T-helper 2 cell treated with Interferon-gamma antibody and Interleukin-4, amounts not matched to agents 100 ng/mL and 5 ng/mL, for 36 hours (primary cell): ENCODE measurements at regions not wholly inside any gene's neighbourhood (a gene's known extent, or its start where the extent isn't known, plus 50 kb on each side); places are given as distances from the start of the nearest gene placed in this dataset.

Experiments used
- intact Hi-C: fragments of 100-400 bp; cut with micrococcal nuclease; formaldehyde crosslinking; loops from one replicate; pipeline ENCODE4 v1.15.1; 2023

- intact Hi-C loops, result loop anchor here (1.0 kb wide), 1 partner anchor 26 kb away; no protein-coding TSS in a partner anchor
Observed at GRCh38 chrX:40201329-40201885, 103.6 kb upstream of the BCOR start.

GRCh38 chrX:40199704-40200103 is 101.9 kb upstream of the BCOR start:
- intact Hi-C loops, result no loop called here

GRCh38 chrX:40197071-40197470 is 99.3 kb upstream of the BCOR start:
- intact Hi-C loops, result no loop called here

- intact Hi-C loops, result no loop called here
Observed at GRCh38 chrX:40195368-40195767, 97.6 kb upstream of the BCOR start.

GRCh38 chrX:40192196-40192595 is 94.4 kb upstream of the BCOR start:
- intact Hi-C loops, result no loop called here

- intact Hi-C loops, result no loop called here
Observed at GRCh38 chrX:40189637-40190036, 91.9 kb upstream of the BCOR start.

- intact Hi-C loops, result no loop called here
Observed at GRCh38 chrX:40188573-40189417, 91.0 kb upstream of the BCOR start.

- intact Hi-C loops, result no loop called here
Observed at GRCh38 chrX:40184968-40185367, 87.2 kb upstream of the BCOR start.

GRCh38 chrX:40182615-40183014 is 84.9 kb upstream of the BCOR start:
- intact Hi-C loops, result no loop called here

GRCh38 chrX:40182095-40182494 is 84.3 kb upstream of the BCOR start:
- intact Hi-C loops, result no loop called here

- intact Hi-C loops, result loop anchor here (5.0 to 10.0 kb wide), 2 partner anchors 68 to 296 kb away; no protein-coding TSS in a partner anchor
Observed at GRCh38 chrX:40179283-40179682, 81.5 kb upstream of the BCOR start.

- intact Hi-C loops, result loop anchor here (2.0 to 10.0 kb wide), 3 partner anchors 69 to 297 kb away; no protein-coding TSS in a partner anchor
Observed at GRCh38 chrX:40177942-40178715, 80.4 kb upstream of the BCOR start.

- intact Hi-C loops, result loop anchor here (2.0 to 10.0 kb wide), 3 partner anchors 70 to 297 kb away; no protein-coding TSS in a partner anchor
Observed at GRCh38 chrX:40177489-40177888, 79.7 kb upstream of the BCOR start.

- intact Hi-C loops, result loop anchor here (2.0 to 10.0 kb wide), 3 partner anchors 70 to 298 kb away; no protein-coding TSS in a partner anchor
Observed at GRCh38 chrX:40177117-40177430, 79.3 kb upstream of the BCOR start.

- intact Hi-C loops, result loop anchor here (2.0 to 10.0 kb wide), 3 partner anchors 71 to 298 kb away; no protein-coding TSS in a partner anchor
Observed at GRCh38 chrX:40176351-40177116, 78.8 kb upstream of the BCOR start.

GRCh38 chrX:40175511-40176350 is 78.0 kb upstream of the BCOR start:
- intact Hi-C loops, result loop anchor here (1.0 to 10.0 kb wide), 8 partner anchors 26 to 1371 kb away; no protein-coding TSS in a partner anchor

GRCh38 chrX:40174854-40175510 is 77.2 kb upstream of the BCOR start:
- intact Hi-C loops, result loop anchor here (1.0 to 10.0 kb wide), 11 partner anchors 26 to 1370 kb away; no protein-coding TSS in a partner anchor

GRCh38 chrX:40174001-40174853 is 76.5 kb upstream of the BCOR start:
- intact Hi-C loops, result loop anchor here (2.0 to 10.0 kb wide), 8 partner anchors 93 to 1369 kb away; no protein-coding TSS in a partner anchor
